ENCODE measurements at regions not wholly inside any gene's neighbourhood (a gene's known extent, or its start where the extent isn't known, plus 50 kb on each side); places are given as distances from the start of the nearest gene placed in this dataset.

GRCh38 chr5:58400737-58401136, 59.1 kb downstream of the PLK2 start:
- TF ChIP-seq CTCF (IDR thresholded peaks at IDR 0.05) (no peak), EZH2 (IDR thresholded peaks at IDR 0.05) (no peak)
